PFSK-1 (cell line): ENCODE measurements at regions not wholly inside any gene's neighbourhood (a gene's known extent, or its start where the extent isn't known, plus 50 kb on each side); places are given as distances from the start of the nearest gene placed in this dataset.

Source experiments
- FOXP2 ChIP-seq: optimal IDR thresholded peaks from 2 replicates; pipeline ENCODE3; 2011; ENCODE audit warnings: borderline replicate concordance, control low read depth, inconsistent platforms; ENCODE audit not compliant: insufficient read depth; ENCODE audit errors: extremely low read length, extremely low read depth
- POLR2AphosphoS5 ChIP-seq: IDR thresholded peaks from 2 replicates; pipeline ENCODE4 v1.6.1; 2012; ENCODE audit warnings: low read depth, mild to moderate bottlenecking, control low read depth, low read length, moderate library complexity
- REST ChIP-seq, 2 experiments: IDR thresholded peaks; 2 replicates each; pipeline versions ENCODE4 v1.6.1 to v1.8.0; 2011 to 2012; ENCODE audit warnings: low read depth in 2 of 2, low read length in 2 of 2, control low read depth in 1 of 2, inconsistent platforms in 1 of 2, mild to moderate bottlenecking in 1 of 2, moderate library complexity in 1 of 2; ENCODE audit not compliant: insufficient read depth in 1 of 2
- SIN3A ChIP-seq: IDR thresholded peaks from 2 replicates; pipeline ENCODE4 v1.6.1; 2012; ENCODE audit warnings: mild to moderate bottlenecking, low read length, moderate library complexity, borderline replicate concordance; ENCODE audit not compliant: insufficient read depth
- TAF1 ChIP-seq: IDR thresholded peaks from 2 replicates; pipeline ENCODE4 v1.6.1; 2012; ENCODE audit warnings: low read length, control low read depth, borderline replicate concordance; ENCODE audit not compliant: insufficient read depth

- TF ChIP-seq SIN3A (no peak), POLR2AphosphoS5 (no peak), REST (IDR thresholded peaks at IDR 0.05; ENCODE audit: insufficient read depth in 1 of 2, low read depth in 2 of 2, low read length in 2 of 2) (no peak), FOXP2 (no peak), TAF1 (no peak)
Measured at GRCh38 chr2:129673847-129674711, 305.4 kb upstream of the RAB6C start.
